Smooth muscle cell of the brain vasculature (primary cell): ENCODE measurements at regions not wholly inside any gene's neighbourhood (a gene's known extent, or its start where the extent isn't known, plus 50 kb on each side); places are given as distances from the start of the nearest gene placed in this dataset.
"Not testable (repeated sequence)": the region's sequence is repeated elsewhere in the genome, so short reads cannot be mapped to it uniquely, and the experiment has no call there.

Experiments
- DNase-seq: peaks from one replicate; pipeline ENCODE4 v3.0.0-alpha.2; 2012; ENCODE audit warnings: low read depth, low spot score

DNA sequence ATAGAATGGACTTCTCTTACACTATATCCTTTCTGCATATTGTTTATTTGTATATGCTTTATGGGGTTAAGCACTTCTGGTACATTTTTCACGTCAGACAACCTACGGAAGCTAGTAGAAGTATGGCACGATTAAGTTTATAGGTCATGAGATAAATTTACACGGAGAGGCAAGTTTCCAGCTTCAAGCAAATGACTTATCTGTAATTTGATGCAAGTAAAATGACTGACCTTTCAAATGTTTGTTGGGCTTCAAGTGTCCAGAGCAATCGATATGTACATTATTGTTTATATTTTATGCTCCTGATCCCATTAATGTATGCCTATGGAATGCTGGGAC, 97.5 kb upstream of the EFEMP1 start:
- DNase-seq = no peak

DNA sequence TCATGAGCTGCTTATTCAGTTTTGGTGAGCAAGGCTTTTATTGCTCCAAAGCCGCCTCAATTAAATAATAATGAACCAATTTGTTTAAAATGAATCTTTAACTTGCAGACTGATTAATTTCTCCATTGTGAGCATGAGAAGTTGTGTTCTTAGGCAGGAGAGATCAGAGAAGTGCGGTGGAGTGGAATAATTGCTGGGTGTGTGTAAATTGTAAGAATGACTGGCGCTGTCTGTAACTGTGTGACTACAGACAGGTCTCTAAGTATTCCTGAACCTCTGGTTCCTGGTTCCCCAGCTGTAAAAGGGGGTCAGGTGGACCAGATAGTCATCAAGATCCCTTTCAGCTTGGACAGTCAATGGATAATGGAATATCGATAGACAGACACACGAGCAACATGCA, 98.0 kb upstream of the EFEMP1 start:
- no peak for DNase-seq

DNA sequence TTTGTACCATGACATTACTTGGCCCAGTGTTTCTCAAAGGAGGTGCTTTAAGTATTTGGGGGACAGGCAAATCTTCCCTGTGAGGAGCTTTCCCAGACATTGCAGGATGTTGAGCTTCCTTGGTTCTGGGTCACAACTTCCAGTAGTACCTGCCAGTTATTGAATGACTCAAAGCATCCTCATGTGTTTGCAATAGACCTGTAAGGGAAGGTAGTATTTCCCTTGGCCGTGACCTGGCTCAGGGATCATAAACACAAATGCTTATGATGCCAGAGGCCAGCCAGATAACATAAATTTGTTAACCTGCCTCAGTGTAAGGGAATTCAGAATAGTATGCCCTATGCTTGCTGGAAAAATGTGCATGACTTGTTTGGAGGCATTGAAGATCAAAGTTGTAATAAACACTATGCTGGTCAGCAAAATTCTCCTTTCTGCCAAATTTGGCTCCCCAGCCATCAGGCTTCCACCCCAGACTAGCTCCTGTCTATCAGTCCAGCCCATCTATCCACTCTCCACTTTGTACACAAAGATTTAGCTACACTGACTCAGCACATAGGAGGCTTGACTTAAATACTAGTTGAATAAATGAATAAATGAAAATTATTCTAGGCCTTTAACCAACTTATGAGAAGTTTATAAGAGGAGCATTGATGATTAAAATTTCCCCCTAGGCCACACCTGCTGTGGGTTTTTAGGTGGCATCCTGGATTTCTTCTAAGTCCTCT, 102.0 kb upstream of the EFEMP1 start:
- DNase-seq = no peak

DNA sequence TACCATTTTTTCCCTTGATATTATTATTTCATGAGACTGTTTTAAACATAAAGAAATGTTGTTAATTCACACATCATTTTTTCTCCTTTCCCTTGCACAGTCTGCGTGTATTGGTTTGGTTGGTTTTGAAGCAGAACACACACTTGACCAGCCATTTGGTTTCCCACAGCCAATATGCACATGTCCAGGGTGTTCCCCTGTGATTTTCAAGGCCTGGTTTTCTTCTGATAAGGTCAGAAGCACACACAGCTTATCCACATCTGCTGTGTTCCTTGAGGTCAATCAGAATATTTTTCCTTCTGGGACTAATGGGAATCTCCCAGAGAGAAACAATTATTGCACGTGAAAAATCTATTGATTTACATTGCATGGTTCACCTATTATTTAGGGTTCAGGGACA, 103.2 kb upstream of the EFEMP1 start:
- DNase-seq = no peak

DNA sequence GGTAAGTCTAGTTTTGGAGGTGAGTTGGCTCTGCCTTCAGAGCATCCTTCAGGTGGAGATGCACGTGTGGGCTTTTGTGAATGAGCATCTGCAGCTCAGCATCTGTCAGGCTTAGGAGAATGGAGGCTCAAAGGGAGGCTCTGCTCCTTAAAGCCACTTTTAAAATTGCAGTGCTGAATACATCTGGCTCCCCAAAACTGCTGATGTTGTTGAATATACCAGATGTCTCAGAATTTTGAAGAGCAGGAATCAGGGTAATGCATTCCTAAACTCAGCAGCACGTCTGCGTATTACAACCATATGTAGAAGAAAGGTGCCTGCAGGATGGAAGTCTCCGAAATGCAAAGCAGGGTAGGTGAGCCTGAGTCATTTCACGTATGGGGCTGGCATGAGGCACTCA, 106.5 kb upstream of the EFEMP1 start:
- DNase-seq = no peak

DNA sequence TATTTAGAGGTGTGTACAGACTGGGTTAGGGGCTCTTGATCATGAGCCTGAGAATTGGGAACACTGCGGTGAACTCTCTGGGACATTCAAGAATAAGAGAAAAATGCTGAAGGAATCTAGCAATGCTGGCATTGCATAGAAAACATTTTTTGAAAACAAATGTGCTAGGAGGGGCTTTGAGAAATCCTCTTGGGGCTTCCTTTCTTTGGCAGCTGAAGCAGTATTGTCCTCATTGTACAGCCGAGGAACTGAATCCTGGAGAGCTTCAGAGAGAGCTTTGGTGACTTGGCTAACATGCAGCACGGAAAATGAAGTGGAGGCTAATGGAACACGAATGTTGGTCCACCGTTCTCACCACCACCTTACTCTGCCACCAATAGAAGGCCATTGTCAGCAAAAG, 107.3 kb upstream of the EFEMP1 start:
- DNase-seq = no peak

DNA sequence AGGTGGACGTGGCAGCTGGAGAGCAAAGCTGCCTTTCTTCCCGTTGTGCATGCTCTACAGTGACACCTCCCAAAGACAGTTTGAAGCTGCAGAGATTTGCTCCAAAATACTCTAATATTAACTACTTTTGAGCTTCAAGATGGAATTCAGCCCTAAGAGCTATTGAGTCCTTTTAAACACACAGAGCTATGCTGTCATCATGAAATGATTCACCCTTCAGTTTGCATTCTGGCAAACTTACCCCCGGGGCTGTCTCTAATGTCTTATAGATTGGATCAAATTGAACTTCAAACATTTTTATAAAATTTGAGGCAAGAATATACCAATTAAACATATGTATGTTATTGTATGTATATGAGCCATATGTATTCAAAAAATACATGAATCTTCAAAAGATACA, 110.7 kb upstream of the EFEMP1 start:
- no peak for DNase-seq

DNA sequence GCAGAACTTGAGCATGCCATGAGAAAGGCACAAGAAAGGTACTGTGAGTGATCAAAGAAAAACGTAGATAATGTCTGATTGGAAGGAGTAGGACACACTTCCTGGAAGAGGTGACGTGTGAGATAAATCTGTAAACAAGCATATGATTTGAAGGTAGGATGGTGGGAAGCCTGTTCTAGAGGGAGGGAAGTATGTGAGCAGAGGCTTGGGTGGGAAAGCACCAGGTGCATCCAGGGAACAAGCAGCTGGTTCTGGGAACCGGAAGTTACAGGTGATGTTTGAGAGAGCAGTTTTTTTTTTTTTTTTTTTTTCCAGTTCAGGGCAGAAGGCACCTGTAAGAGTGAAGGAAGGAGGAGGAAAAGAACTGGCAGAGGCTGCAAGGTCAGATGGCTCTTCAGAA, 116.6 kb upstream of the EFEMP1 start:
- no peak for DNase-seq

DNA sequence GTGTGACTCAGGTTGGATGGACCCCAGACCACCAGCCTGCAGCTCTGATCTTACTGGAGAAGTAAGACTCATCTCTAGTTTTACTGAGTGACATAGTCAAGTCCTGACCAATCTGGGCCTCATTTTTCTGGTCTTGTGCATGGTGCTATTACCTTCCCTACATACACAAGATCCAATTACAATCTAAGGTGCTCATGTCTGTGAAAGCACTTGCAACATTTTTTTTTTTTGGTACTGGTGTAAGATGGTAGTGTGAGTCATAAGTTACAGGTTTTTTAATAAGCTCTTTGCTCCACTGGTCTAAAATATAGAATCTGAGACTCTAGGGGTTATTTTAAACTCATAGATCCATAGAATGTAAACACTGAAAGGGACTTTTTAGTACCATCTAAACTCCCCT, 117.3 kb upstream of the EFEMP1 start:
- no peak for DNase-seq

DNA sequence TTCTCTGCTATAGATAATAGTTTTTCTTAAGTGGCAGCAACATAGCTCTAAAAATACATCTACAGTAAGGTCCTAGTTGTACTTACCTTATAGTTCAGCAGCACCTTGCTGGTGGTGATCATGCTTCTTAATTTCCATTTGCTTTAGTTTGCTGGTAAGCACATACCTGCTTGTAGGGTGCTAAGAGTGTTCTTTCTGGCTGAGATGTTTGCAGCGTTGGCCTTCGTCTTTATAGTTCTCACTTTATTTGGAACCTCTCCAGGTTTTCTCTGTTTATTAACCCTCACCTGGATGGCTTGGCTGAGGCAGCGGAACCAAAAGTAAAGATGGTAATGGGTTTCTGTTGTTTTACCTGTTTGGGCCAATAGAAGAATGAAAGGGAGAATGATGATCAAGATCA, 123.6 kb upstream of the EFEMP1 start:
- DNase-seq = no peak

DNA sequence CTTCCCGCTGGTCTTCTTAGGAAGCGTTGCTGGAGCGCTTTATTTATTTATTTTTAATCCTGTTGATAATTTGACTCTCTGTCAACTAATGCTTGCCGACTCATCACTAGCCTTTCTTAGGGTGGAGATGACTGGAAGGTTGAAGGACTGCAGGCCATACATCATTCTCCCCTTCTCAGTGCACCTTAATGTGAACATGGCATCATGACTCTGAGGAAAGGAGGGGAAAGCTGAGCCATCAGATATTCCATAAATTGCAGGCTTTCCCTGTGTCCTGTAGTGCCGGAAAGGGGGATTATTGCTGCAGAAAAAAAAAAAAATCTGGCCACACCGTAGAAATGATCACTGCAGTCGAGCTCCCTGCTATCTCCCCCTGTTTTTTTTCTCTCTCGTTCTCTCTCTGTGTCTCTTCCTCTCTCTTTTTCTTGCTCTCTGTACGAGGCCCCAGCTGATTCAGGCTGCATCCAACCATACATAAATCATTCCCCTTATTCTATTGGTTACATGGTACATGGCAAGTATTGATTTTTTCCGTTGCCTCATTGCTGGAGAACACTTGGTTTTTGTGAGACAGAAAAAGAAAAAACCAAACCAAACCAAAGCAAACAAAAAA, 125.8 kb upstream of the EFEMP1 start:
- no peak for DNase-seq

DNA sequence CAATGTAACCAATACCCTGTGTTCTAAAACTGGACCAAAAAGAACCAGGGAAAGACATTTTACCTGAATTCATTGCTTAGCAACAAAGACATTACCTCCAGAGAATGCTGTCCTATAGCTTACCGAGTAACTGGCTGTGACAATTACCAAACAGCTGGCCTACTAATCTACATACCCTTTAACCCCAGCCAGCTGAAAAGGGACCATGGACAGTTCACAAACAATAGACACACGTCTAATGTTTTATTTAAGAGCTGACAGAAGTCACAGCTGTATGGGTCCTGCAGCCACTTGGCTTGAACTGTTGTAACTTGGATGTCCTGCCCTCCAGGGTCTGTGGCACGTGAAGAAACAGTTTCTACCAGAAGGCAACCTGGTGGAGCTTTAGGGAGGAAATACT, 130.1 kb upstream of the EFEMP1 start:
- no peak for DNase-seq

DNA sequence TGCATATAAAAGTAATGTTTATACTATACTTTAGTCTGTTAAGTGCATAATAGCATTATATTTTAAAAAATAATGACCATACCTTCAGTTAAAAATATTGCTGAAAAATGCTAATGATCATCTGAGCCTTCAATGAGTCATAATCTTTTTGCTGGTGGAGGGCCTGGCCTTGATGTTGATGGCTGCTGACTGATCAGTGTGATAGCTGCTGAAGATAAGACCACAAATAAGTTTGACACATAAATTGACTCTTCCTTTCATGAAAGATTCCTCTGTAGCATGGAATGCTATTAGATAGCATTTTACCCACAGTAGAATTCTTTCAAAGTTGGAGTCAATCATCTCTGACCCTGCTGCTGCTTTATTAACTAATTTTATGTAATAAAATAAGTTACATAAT, 128.4 kb upstream of the CCDC85A start:
- DNase-seq = no peak

DNA sequence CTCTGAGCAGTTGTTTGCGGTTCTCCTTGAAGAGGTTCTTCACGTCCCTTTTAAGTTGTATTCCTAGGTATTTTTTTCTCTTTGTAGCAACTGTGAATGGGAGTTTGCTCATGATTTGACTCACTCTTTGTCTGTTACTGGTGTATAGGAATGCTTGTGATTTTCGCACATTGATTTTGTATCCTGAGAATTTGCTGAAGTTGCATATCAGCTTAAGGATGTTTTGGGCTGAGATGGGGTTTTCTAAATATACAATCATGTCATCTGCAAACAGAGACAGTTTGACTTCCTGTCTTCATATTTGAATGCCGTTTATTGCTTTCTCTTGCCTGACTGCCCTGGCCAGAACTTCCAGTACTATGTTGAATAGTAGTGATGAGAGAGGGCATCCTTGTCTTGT, 122.5 kb upstream of the CCDC85A start:
- DNase-seq = not testable (repeated sequence)

DNA sequence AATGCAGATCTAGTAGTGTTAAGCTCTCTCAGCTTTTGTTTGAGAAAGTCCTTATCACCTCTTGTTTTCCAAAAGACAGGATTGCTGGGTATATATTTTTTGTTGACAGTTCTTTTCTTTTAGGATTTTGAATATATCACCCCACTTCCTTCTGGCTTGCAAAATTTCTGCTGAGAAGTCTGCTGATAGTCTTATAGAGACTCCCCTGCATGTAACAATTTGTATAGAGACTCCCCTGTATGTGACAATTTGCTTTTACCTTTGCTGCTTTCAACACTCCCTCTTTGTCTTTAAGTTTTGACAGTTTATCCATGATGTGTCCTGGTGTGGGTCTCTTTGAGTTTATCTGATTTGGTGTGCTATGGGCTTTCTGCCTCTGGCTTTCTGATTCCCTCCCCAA, 115.0 kb upstream of the CCDC85A start:
- DNase-seq = no peak

DNA sequence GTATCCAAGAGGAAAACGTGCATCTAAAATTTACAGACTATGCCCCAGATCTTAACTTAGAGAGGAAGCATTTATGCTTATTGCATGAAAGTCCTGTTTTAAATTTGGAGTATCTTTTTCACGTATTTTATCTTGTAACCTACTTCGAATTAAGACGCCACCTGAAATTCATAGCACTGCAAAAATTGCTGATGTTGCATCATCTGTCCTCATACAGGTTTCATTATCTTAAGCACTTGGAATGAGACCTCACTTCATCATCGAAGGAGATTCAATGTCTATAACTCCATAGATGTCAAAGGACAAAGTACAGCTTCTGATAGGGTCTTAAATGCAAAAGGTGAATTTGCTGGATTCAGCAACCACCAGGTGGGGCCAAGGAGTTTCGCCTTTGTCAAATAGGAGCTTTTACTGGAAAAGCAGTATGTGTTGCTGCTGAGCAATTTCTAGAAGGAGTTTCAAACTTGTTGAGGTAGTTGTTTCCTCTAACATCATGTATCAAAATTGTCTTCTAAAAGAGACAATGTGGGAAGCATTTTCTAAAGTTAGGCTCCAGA, 106.4 kb upstream of the CCDC85A start:
- DNase-seq = no peak

DNA sequence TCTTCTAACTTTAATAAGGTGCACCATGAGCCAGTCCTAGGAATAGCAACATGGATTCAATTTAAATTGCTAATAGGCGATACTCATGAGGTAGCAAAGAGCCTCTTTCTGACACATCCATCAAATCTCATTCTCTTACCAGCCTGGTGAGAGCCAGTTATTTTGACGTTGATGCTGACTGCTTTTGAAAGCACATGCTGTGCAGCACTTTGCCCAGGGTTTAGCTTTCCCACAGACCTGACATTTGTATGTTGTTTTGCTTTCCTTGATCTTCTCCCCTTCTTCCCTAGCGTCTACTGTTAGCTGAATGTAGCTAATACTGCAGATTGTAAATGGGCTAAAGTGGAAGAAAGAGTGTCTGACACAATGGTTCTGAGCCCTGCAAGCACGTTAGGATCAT, 101.1 kb upstream of the CCDC85A start:
- DNase-seq = no peak

DNA sequence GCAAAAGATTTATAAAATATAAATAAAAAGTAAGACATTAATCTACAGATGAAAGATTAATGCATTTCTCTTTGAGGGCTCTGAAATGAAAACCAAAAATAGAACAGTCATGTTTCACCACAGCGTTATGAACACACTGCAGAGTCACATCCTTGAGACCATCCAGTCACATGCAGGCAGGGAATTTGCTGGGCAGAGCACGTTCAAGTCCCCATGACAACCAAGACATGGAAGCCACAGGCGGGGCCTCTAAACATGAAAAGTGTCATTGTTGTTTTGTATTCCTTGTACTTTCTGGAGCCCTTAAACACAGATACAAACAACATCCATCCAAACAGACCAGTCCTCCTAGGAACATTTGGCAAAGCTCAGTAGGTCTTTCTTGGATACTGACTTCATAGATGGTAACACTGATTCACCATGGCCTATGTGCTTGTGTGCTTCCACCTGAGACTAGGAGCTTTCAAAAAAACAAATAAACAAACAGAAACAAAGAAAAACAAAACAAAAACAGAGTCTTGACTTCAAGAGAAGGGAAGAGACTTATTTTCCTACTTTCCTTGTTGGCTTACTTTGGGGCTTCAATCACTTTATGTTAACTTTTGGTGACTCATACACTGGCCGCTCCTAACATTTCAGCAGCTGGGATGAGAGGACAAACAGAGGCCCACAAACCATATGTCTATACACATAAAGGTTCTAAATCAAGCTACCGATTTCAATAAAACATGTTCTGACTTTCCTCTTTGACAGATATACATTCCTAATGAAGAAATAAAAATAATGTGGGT, 99.5 kb upstream of the CCDC85A start:
- no peak for DNase-seq

DNA sequence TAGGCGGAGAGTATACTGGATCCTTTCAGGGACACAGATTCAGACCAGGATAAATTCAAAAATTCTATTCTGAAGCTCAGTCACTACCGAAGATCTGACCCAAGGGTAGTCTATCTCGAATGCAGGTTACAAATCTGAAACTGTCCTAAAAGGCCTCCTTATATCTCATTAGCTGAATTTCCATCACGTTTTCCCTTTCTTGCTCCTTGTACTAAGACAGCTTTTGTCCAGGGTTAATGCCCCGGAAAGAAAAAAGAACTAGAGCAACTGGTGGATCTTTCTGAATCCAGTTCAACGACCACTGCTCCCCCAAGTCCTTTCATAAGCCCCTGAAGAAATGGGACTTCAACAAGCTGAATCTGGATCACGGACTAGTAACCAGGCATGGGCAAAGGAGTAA, 97.5 kb upstream of the CCDC85A start:
- no peak for DNase-seq

DNA sequence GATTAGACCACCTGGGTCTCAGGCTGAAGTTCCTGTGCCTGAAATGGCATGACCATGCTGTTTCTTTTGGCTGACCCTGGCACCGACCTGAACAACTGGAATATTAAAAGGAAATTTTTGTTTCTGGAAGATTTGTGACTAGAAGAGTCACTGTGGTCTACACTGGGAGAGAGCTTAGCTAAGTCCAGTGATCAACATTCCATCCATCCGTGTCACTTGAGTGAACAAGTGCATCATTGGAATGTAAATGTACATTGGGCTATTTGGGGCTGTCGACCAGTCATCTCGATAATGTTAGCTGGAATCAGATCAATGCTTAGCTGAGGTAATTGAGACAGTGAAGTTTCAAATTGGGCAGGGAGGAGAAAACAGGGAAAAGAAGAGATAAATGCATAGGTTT, 95.4 kb upstream of the CCDC85A start:
- DNase-seq = no peak

DNA sequence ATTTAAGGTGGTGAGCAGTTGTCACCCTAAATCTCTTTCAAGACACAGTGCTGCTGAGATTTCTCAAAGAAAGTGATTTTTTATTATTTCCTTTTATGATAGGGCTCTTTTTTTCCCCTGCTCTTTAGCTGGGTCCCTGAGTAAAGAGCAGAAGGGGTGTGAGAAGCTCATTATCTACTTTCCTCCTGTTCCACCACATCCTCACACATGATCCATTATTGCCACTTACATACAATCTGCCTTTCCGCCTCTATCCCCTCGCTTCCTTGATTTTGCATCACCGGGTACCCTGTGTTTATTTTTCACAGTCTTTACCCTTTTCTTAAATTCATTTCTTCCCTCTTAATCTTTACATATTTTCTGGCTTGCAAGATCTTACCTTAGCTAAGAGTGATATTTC, 93.9 kb upstream of the CCDC85A start:
- no peak for DNase-seq

DNA sequence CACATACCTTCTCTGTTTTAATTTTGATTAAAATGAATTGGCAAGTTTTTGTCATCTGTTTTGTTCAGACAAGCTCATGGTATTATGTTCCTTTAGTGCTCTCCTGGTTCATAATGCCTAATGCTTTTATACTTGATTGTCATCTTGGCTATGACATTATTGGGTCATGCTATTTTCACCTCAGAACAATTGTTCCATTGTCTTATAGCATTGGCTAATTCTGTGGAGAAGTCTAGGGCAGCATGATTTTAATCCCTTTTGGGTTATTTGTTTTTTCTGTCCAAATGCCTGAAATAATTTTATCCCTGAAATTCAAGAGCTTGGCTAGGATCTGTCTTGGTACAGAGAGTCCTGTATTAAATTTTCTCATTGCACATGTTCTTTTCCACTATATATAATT, 83.8 kb upstream of the CCDC85A start:
- DNase-seq = no peak

DNA sequence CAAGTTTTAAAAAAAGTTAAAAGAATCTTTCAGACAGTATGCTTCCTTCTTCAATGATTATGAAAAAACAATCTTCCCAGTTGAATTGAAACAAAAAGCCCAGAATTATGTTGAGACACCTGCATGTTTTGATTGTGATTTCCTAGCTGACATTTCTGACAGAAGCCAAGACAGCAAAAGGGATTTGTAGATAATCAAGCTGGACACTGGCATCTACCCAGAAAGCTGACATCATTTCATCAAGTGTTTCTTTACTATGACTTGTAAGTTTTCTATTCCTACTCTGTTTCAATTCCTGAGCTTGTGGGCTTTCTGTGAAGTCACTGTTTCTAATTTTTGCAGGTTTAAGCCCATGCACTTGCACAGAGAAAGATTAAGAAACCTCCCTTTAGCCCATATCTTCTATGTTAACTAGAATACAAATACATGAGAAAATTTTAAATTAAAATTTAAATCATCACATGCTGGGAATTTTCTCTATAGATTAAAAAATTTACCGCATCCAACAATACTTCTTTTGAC, 82.9 kb upstream of the CCDC85A start:
- DNase-seq = no peak
